Psoas muscle (tissue), 7 donors: ENCODE measurements at regions not wholly inside any gene's neighbourhood (a gene's known extent, or its start where the extent isn't known, plus 50 kb on each side); places are given as distances from the start of the nearest gene placed in this dataset.
"Not testable (repeated sequence)": the region's sequence is repeated elsewhere in the genome, so short reads cannot be mapped to it uniquely, and the experiment has no call there.

Experiments used
- ATAC-seq, 4 donors: fragments of 200-7000 bp; cut with Tn5 transposase; one replicate each; pipeline ENCODE4 v1.9.1; 2020; ENCODE audit warnings: moderate library complexity in 3 of 4, mild to moderate bottlenecking in 2 of 4
- DNase-seq, 2 donors: peaks; one replicate each; pipeline ENCODE4 v3.0.0-alpha.2; 2020
- H3K27ac ChIP-seq: fragments of 200-600 bp; one replicate; pipeline ENCODE4 v1.8.0; 2022
- H3K27me3 ChIP-seq, 3 donors: fragments of 200-600 bp in 1 of 3; one replicate each; pipeline versions ENCODE4 v1.6.1 to v1.8.0; 2013 to 2022; ENCODE audit warnings: low read length in 2 of 3, mild to moderate bottlenecking in 2 of 3, moderate library complexity in 1 of 3; ENCODE audit not compliant: insufficient read depth in 3 of 3
- H3K36me3 ChIP-seq, 2 donors: fragments of 200-600 bp in 1 of 2; one replicate each; pipeline versions ENCODE4 v1.6.1 to v1.8.0; 2013 to 2022; ENCODE audit warnings: low read depth in 1 of 2, mild to moderate bottlenecking in 1 of 2, moderate library complexity in 1 of 2; ENCODE audit not compliant: insufficient read depth in 1 of 2
- H3K4me1 ChIP-seq: fragments of 200-600 bp; one replicate; pipeline ENCODE4 v1.8.0; 2022
- H3K4me3 ChIP-seq: fragments of 200-600 bp; one replicate; pipeline ENCODE4 v1.8.0; 2022; ENCODE audit warnings: mild to moderate bottlenecking
- H3K9me3 ChIP-seq: fragments of 200-600 bp; one replicate; pipeline ENCODE4 v1.8.0; 2022
- WGBS, 3 donors: extraction: QIAGEN DNeasy Blood & Tissue Kit; methylation state at CpG; one replicate each; pipeline versions ENCODE4 v1.1.6 to v1.1.7; 2013; 5-methylcytosine and 5-hydroxymethylcytosine counted together
- intact Hi-C, 2 donors: fragments of 100-400 bp; cut with DNase I; formaldehyde crosslinking; loops; one replicate each; pipeline versions ENCODE4 v1.11.0 to v1.14.2; 2022
- TF ChIP-seq, protein P1 (sequence below): fragments of 200-600 bp; IDR thresholded peaks from one replicate; pipeline ENCODE4 v1.8.0; 2022; ENCODE audit warnings: antibody characterized with exemption
- donor health status: healthy with polysubstance abuse.
- donor health status: DM: no; HTN: no; CAD: no; lungs with moderate emphysema.
- donor health status: Bipolar disorder and iron deficiency.
- donor health status: healthy.
- donor health status: DM: yes; HTN: yes; CAD: no.
- donor health status: DM: no; HTN: no; CAD: no.
- donor health status: DM: yes; HTN: yes; CAD: no.

DNA sequence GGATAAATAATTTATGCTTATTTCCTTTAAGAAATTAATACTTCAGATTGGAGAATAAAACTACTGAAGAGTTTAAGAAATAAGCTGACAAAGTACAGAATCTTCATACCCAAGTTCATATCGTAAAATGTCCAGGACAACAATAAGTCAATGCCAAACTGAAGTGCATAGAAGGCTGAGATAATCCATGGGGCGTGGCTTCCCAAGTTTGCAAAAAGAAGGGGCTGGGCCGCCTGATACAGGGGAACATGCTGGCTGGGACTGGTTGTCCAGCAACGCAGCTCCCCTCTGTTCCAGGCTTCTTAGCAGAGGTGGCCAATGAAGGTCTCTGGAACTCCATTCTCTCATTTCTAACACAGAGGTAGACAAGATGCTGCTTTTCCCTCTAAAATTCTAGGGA, 189.5 kb upstream of the SPOPL start:
- DNase-seq: no peak
- Histone ChIP-seq H3K36me3 (no peaks in the 10 kb centered on the region), H3K4me3 (no peak overlapping the region), H3K27me3 (no peaks in the 10 kb centered on the region), H3K27ac (no peak overlapping the region), H3K9me3 (no peaks in the 10 kb centered on the region), H3K4me1 (no peaks in the 10 kb centered on the region)
- TF ChIP-seq, protein P1, sequence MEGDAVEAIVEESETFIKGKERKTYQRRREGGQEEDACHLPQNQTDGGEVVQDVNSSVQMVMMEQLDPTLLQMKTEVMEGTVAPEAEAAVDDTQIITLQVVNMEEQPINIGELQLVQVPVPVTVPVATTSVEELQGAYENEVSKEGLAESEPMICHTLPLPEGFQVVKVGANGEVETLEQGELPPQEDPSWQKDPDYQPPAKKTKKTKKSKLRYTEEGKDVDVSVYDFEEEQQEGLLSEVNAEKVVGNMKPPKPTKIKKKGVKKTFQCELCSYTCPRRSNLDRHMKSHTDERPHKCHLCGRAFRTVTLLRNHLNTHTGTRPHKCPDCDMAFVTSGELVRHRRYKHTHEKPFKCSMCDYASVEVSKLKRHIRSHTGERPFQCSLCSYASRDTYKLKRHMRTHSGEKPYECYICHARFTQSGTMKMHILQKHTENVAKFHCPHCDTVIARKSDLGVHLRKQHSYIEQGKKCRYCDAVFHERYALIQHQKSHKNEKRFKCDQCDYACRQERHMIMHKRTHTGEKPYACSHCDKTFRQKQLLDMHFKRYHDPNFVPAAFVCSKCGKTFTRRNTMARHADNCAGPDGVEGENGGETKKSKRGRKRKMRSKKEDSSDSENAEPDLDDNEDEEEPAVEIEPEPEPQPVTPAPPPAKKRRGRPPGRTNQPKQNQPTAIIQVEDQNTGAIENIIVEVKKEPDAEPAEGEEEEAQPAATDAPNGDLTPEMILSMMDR: no peak
- WGBS, 3 donors: 79 to 85% (median 80%) methylated on average over 4 of the region's 4 CpGs
- no peak for ATAC-seq
- intact Hi-C loops: no loop called here

DNA sequence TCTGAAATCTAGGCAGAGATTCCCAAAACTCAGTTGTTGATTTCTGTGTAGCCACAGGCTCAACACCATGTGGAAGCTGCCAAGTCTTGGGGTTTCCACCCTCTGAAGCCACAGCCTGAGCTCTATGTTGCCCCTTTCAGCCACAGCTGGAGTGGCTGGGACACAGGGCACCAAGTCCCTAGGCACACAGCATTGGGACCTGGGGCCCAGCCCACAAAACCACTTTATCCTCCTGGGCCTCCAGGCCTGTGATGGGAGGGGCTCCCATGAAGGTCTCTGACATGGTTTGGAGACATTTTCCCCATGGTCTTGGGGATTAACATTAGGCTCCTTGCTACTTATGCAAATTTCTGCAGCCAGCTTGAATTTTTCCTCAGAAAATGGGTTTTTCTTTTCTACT, 186.0 kb upstream of the SPOPL start:
- H3K36me3 ChIP-seq, DNase-seq, ATAC-seq, H3K4me1 ChIP-seq, H3K27ac ChIP-seq, H3K9me3 ChIP-seq, intact Hi-C loops, H3K27me3 ChIP-seq, H3K4me3 ChIP-seq: not testable (repeated sequence)

DNA sequence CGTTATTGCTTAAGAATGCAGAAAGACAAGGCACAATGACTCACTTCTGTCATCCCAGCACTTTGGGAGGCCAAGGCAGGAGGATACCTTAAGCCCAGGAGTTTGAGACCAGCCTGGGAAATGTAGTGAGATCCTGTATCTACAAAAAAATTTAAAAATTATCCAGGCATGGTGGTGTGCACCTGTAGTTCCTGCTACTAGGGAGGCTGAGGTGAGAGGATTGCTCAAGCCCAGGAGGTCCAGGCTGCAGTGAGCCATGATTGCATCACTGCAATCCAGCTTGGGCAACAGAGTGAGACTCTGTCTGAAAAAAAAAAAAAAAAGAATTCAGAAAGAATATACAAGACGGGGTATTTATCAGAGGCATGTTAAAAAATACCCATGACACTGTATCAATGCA, 182.0 kb upstream of the SPOPL start:
- TF ChIP-seq, protein P1: no peak
- DNase-seq: no peak
- H3K4me1 ChIP-seq: no peaks in the 10 kb centered on the region
- 72 to 75% (median 75%) methylated on average over 2 of the region's 2 CpGs for WGBS, 3 donors
- ATAC-seq: no peak
- intact Hi-C loops: no loop called here
- no peaks in the 10 kb centered on the region for H3K27me3 ChIP-seq
- H3K36me3 ChIP-seq: no peaks in the 10 kb centered on the region
- H3K4me3 ChIP-seq: no peak overlapping the region
- no peaks in the 10 kb centered on the region for H3K9me3 ChIP-seq
- H3K27ac ChIP-seq: no peak overlapping the region

DNA sequence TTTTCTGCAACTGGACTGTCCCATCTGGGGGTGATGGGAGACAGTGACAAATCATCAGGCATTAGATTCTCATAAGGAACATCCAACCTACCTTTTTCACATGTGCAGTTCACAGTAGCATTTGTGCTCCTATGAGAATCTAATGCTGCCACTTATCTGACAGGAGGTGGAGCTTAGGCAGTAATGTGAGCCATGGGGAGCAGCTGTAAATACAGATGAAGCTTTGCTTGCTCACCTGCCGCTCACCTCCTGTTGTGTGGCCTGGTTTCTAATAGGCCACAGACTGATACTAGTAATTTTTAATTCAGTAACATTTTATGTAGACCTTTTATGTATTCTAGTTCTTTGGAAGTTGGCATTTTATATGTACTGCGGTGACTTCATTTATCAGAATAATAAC, 180.1 kb upstream of the SPOPL start:
- H3K9me3 ChIP-seq: no peaks in the 10 kb centered on the region
- TF ChIP-seq, protein P1: no peak
- no peaks in the 10 kb centered on the region for H3K4me1 ChIP-seq
- no peak overlapping the region for H3K27ac ChIP-seq
- intact Hi-C loops: no loop called here
- DNase-seq (no peak), ATAC-seq (no peak)
- H3K36me3 ChIP-seq: no peaks in the 10 kb centered on the region
- no peaks in the 10 kb centered on the region for H3K27me3 ChIP-seq
- H3K4me3 ChIP-seq: no peak overlapping the region
- WGBS, 3 donors: 86 to 93% (median 89%) methylated on average over 2 of the region's 2 CpGs

DNA sequence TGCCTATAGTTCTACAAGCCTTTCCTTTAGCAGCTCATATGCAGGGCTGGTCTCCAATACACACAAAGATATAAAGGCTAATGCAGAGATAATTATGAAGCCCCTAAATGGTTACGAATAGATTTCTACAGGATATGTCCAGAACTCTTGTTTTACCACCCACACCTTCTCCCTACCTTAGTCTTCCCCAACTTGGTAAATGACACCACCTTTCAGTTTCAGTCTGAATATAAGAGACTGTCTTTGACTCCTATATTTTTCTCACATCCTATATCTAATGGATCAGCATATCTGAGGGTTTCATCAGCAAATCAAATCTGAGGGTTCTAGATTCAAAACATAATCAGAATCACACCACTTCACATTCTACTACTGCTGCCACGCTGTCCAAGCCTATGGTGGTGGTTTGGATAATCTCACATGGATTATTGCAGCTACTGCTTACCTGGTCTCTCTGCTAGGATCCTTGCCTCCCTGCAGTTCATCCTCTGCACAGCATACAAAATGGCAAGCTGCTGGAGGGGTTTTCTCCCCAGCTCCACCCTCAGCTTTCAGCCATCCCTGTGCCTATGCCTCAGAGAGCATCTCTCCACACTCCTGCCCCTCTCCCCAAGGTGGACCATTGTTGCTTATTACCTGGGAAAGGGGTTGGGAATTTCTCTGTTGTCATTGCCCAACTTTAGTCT, 178.0 kb upstream of the SPOPL start:
- no peak overlapping the region for H3K27ac ChIP-seq
- TF ChIP-seq, protein P1: no peak
- DNase-seq (no peak), ATAC-seq (no peak)
- WGBS, 3 donors: 92 to 100% (median 93%) methylated on average over 2 of the region's 2 CpGs
- H3K4me1 ChIP-seq: no peaks in the 10 kb centered on the region
- intact Hi-C loops: no loop called here
- H3K27me3 ChIP-seq: no peaks in the 10 kb centered on the region
- H3K4me3 ChIP-seq: no peak overlapping the region
- no peaks in the 10 kb centered on the region for H3K36me3 ChIP-seq
- H3K9me3 ChIP-seq: no peaks in the 10 kb centered on the region
